DOHH2 (cell line): ENCODE measurements at regions not wholly inside any gene's neighbourhood (a gene's known extent, or its start where the extent isn't known, plus 50 kb on each side); places are given as distances from the start of the nearest gene placed in this dataset.

Experiments used
- EZH2phosphoT487 ChIP-seq: fragments of 200-600 bp; sonication (generic); IDR thresholded peaks from 2 replicates; pipeline ENCODE4 v1.6.1; 2017; ENCODE audit warnings: borderline replicate concordance, mild to moderate bottlenecking, antibody characterized with exemption, low read length, moderate library complexity, mixed read lengths
- TF ChIP-seq, protein P1 (sequence below): fragments of 200-600 bp; sonication (generic); IDR thresholded peaks from one replicate; pipeline ENCODE4 v1.5.1; 2014; ENCODE audit warnings: antibody characterized with exemption, mild to moderate bottlenecking, low read depth, low read length; ENCODE audit not compliant: poor library complexity, severe bottlenecking

DNA sequence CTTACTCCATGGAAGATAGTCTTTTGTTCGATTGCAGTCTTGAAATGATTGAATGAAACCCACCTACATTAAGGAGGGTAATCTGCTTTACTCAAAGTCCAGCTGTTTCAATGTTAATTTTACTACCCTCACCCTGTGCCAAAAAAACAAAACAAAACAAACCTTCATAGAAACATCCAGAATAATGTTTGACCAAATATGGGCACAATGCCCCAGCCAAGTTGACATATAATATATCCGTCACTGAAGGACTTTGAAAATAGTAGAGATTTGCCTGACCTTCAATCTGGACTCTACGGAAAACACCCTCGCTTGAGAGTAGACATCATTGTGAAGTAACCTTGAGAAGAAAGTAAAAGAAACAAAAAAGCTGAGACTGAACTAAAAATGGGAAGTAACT, 550.5 kb upstream of the SMIM31 start:
- TF ChIP-seq EZH2phosphoT487: no peak
- TF ChIP-seq, protein P1, sequence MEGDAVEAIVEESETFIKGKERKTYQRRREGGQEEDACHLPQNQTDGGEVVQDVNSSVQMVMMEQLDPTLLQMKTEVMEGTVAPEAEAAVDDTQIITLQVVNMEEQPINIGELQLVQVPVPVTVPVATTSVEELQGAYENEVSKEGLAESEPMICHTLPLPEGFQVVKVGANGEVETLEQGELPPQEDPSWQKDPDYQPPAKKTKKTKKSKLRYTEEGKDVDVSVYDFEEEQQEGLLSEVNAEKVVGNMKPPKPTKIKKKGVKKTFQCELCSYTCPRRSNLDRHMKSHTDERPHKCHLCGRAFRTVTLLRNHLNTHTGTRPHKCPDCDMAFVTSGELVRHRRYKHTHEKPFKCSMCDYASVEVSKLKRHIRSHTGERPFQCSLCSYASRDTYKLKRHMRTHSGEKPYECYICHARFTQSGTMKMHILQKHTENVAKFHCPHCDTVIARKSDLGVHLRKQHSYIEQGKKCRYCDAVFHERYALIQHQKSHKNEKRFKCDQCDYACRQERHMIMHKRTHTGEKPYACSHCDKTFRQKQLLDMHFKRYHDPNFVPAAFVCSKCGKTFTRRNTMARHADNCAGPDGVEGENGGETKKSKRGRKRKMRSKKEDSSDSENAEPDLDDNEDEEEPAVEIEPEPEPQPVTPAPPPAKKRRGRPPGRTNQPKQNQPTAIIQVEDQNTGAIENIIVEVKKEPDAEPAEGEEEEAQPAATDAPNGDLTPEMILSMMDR: no peak
